GM12892 (cell line): ENCODE measurements at regions not wholly inside any gene's neighbourhood (a gene's known extent, or its start where the extent isn't known, plus 50 kb on each side); places are given as distances from the start of the nearest gene placed in this dataset.

ENCODE experiments used
- POLR2A ChIP-seq: IDR thresholded peaks from 2 replicates; pipeline ENCODE4 v1.6.1; 2011; ENCODE audit warnings: low read depth, low read length, control low read depth
- POLR2AphosphoS5 ChIP-seq: IDR thresholded peaks from 2 replicates; pipeline ENCODE4 v1.6.1; 2011; ENCODE audit warnings: low read depth, low read length, control low read depth
- TAF1 ChIP-seq: IDR thresholded peaks from 2 replicates; pipeline ENCODE4 v1.6.1; 2011; ENCODE audit warnings: low read depth, mild to moderate bottlenecking, control low read depth, low read length, borderline replicate concordance

GRCh38 chrX:9282325-9282724, 182.5 kb upstream of the TBL1X start:
- TF ChIP-seq POLR2AphosphoS5 (no peak), POLR2A (no peak), TAF1 (no peak)
